ENCODE measurements at regions not wholly inside any gene's neighbourhood (a gene's known extent, or its start where the extent isn't known, plus 50 kb on each side); places are given as distances from the start of the nearest gene placed in this dataset.

- H3K4me1 ChIP-seq: no peaks in the 10 kb centered on the region
- intact Hi-C loops (cut with DNase I): loop anchor here in 1 of 2 donors (10.0 kb wide), 1 partner anchor 284 kb away; no protein-coding TSS in a partner anchor
- DNase-seq: no peak
- no peak for ATAC-seq
- peak; percentile 22 for TF ChIP-seq CTCF (IDR thresholded peaks at IDR 0.05)
- H3K4me3 ChIP-seq: no peak overlapping the region
- H3K27me3 ChIP-seq (ENCODE audit: insufficient read depth in 3 of 3, low read length in 2 of 3): no peaks in the 10 kb centered on the region
- WGBS, 3 donors: 79 to 84% (median 83%) methylated on average over 6 of the region's 6 CpGs
- no peaks in the 10 kb centered on the region for H3K9me3 ChIP-seq
- H3K36me3 ChIP-seq (ENCODE audit: insufficient read depth in 1 of 2, low read depth in 1 of 2): no peaks in the 10 kb centered on the region
- no peak overlapping the region for H3K27ac ChIP-seq
These were observed 123.3 kb upstream of the RND3 start for GRCh38 chr2:150610670-150611279.

GRCh38 chr2:150609831-150610582, 122.5 kb upstream of the RND3 start:
- H3K27me3 ChIP-seq (ENCODE audit: insufficient read depth in 3 of 3, low read length in 2 of 3): no peaks in the 10 kb centered on the region

GRCh38 chr2:150608341-150608740, 120.9 kb upstream of the RND3 start:
- Histone ChIP-seq H3K9me3 (no peaks in the 10 kb centered on the region), H3K36me3 (ENCODE audit: insufficient read depth in 1 of 2, low read depth in 1 of 2) (no peaks in the 10 kb centered on the region), H3K27me3 (ENCODE audit: insufficient read depth in 3 of 3, low read length in 2 of 3) (no peaks in the 10 kb centered on the region), H3K4me3 (no peak overlapping the region), H3K27ac (no peak overlapping the region), H3K4me1 (no peaks in the 10 kb centered on the region)
- intact Hi-C loops (cut with DNase I): no loop called here
- WGBS, 3 donors: 72 to 78% (median 73%) methylated on average over 1 of the region's 1 CpG
- DNase-seq (no peak), ATAC-seq (no peak)
- no peak for TF ChIP-seq CTCF (IDR thresholded peaks at IDR 0.05)

More at GRCh38 chr2:150609831-150610582, 122.5 kb upstream of the RND3 start:
- no peak for DNase-seq
- Histone ChIP-seq H3K9me3 (no peaks in the 10 kb centered on the region), H3K27ac (no peak overlapping the region), H3K36me3 (ENCODE audit: insufficient read depth in 1 of 2, low read depth in 1 of 2) (no peaks in the 10 kb centered on the region), H3K4me1 (no peaks in the 10 kb centered on the region), H3K4me3 (no peak overlapping the region)
- no peak for TF ChIP-seq CTCF (IDR thresholded peaks at IDR 0.05)
- intact Hi-C loops (cut with DNase I): loop anchor here in 1 of 2 donors (10.0 kb wide), 1 partner anchor 285 kb away; no protein-coding TSS in a partner anchor
- WGBS, 3 donors: 60 to 68% (median 65%) methylated on average over 4 of the region's 4 CpGs
- no peak for ATAC-seq

GRCh38 chr2:150607390-150607811, 119.9 kb upstream of the RND3 start:
- Histone ChIP-seq H3K9me3 (no peaks in the 10 kb centered on the region), H3K4me1 (no peaks in the 10 kb centered on the region), H3K36me3 (ENCODE audit: insufficient read depth in 1 of 2, low read depth in 1 of 2) (no peaks in the 10 kb centered on the region), H3K27me3 (ENCODE audit: insufficient read depth in 3 of 3, low read length in 2 of 3) (no peaks in the 10 kb centered on the region), H3K27ac (no peak overlapping the region), H3K4me3 (no peak overlapping the region)
- intact Hi-C loops (cut with DNase I): no loop called here
- DNase-seq (no peak), ATAC-seq (no peak)
- no peak for TF ChIP-seq CTCF (IDR thresholded peaks at IDR 0.05)
